ENCODE measurements at regions not wholly inside any gene's neighbourhood (a gene's known extent, or its start where the extent isn't known, plus 50 kb on each side); places are given as distances from the start of the nearest gene placed in this dataset.
A peak's percentile ranks its signal among the peaks of the same experiment; 100 is the strongest.
"Not testable (repeated sequence)": the region's sequence is repeated elsewhere in the genome, so short reads cannot be mapped to it uniquely, and the experiment has no call there.

DNA sequence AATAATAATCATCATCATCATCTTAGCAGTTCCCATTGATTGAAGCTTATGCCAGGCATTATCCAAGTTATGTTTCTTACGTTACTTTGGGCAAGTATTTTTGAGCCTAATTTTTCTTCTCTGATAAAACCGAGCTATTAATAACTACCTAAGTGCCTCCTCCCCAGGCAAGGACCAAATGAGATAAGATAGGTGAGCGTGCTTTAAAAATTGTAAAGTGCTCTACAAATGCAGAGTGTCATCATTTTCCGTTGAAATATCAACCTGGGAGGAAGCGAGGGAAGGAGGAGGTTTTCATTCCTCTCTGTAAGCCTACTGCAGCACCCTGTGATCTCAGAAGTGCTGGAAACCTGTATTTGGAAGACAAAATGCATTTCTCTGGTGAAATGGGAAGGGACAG, 96.7 kb upstream of the MITF start:
- Histone ChIP-seq H3K36me3 (no peaks in the 10 kb centered on the region), H3K4me1 (ENCODE audit: low read depth) (peaks cover 11% of the 10 kb centered on the region), H3K4me3 (no peak overlapping the region), H3K9me3 (ENCODE audit: low read depth) (no peaks in the 10 kb centered on the region), H3K27ac (peak overlapping the region; percentile 61), H3K27me3 (no peaks in the 10 kb centered on the region)
- DNase-seq (ENCODE audit: low read depth in 1 of 2, low spot score in 1 of 2) = peak in 1 of 2 donors; percentile 14
- TF ChIP-seq, protein P1, sequence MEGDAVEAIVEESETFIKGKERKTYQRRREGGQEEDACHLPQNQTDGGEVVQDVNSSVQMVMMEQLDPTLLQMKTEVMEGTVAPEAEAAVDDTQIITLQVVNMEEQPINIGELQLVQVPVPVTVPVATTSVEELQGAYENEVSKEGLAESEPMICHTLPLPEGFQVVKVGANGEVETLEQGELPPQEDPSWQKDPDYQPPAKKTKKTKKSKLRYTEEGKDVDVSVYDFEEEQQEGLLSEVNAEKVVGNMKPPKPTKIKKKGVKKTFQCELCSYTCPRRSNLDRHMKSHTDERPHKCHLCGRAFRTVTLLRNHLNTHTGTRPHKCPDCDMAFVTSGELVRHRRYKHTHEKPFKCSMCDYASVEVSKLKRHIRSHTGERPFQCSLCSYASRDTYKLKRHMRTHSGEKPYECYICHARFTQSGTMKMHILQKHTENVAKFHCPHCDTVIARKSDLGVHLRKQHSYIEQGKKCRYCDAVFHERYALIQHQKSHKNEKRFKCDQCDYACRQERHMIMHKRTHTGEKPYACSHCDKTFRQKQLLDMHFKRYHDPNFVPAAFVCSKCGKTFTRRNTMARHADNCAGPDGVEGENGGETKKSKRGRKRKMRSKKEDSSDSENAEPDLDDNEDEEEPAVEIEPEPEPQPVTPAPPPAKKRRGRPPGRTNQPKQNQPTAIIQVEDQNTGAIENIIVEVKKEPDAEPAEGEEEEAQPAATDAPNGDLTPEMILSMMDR (IDR thresholded peaks at IDR 0.05; ENCODE audit: low read depth, low read length) = no peak

DNA sequence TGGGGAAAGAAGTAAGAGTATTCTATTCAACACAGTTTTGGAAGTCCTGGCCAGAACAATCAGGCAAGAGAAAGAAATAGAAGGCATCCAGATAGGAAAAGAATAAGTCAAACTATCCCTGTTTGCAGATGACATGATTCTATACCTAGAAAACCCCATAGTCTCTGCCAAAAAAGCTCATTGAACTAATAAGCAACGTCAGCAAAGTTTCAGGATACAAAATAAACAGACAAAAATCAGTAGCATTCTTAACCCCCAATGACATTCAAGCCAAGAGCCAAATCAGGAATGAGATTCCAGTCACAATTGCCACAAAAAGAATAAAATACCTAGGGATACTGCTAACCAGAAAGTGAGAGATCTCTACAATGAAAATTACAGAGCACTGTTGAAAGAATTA, 99.4 kb upstream of the MITF start:
- no peak for DNase-seq (ENCODE audit: low read depth in 1 of 2, low spot score in 1 of 2)
- no peaks in the 10 kb centered on the region for H3K27me3 ChIP-seq
- TF ChIP-seq, protein P1 (IDR thresholded peaks at IDR 0.05; ENCODE audit: low read depth, low read length) = no peak
- no peak overlapping the region for H3K27ac ChIP-seq
- H3K4me1 ChIP-seq (ENCODE audit: low read depth) = peaks cover 11% of the 10 kb centered on the region
- H3K9me3 ChIP-seq (ENCODE audit: low read depth) = no peaks in the 10 kb centered on the region
- H3K36me3 ChIP-seq = no peaks in the 10 kb centered on the region
- H3K4me3 ChIP-seq = no peak overlapping the region

DNA sequence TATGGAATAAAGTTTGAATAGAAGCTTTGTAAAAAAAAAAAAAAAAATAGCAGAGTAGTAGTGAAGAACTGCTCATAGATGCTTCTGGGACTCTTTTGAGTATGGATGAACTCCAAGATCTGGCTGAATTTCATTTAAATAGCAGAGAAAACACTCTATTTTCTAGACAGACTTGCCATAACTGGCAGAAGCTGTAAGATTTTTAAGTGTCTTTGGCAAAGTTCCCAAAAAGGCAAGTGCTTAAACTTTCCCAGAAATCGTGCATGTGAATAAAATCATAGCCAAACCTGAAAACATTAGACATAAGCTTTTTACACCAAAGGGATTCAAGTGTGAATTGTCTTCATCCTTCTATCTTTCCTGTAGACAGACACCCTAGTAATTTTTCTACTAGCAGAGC, 110.3 kb upstream of the MITF start:
- no peaks in the 10 kb centered on the region for H3K4me1 ChIP-seq (ENCODE audit: low read depth)
- DNase-seq (ENCODE audit: low read depth in 1 of 2, low spot score in 1 of 2) = peak; percentile 5 to 12
- H3K27me3 ChIP-seq = no peaks in the 10 kb centered on the region

DNA sequence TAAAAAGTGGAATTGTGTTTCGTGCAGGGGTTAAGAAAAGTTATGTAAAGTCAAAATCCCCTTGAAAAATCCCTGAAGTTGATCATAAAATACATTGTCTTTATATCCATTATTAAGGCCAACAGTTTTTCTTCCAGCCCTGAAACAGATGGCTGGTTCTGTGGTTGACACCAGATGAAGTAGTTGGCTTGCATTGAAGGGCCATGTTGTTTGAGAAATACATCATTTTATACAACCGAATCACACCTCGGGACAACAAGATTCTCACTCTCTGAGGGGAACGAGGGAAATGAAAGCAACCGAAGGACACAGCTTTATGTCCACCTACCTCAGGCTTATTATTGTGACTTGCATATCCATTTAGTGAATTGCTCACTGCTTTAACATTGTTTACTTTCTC, 126.0 kb upstream of the MITF start:
- H3K36me3 ChIP-seq = no peaks in the 10 kb centered on the region
- no peak overlapping the region for H3K4me3 ChIP-seq
- H3K4me1 ChIP-seq (ENCODE audit: low read depth) = no peaks in the 10 kb centered on the region
- H3K27me3 ChIP-seq = no peaks in the 10 kb centered on the region
- no peaks in the 10 kb centered on the region for H3K9me3 ChIP-seq (ENCODE audit: low read depth)
- no peak for DNase-seq (ENCODE audit: low read depth in 1 of 2, low spot score in 1 of 2)
- no peak overlapping the region for H3K27ac ChIP-seq
- TF ChIP-seq, protein P1 (IDR thresholded peaks at IDR 0.05; ENCODE audit: low read depth, low read length) = no peak

More for the DNA sequence above, 110.3 kb upstream of the MITF start:
- no peak overlapping the region for H3K4me3 ChIP-seq
- H3K9me3 ChIP-seq (ENCODE audit: low read depth) = no peaks in the 10 kb centered on the region
- H3K36me3 ChIP-seq = no peaks in the 10 kb centered on the region
- H3K27ac ChIP-seq = no peak overlapping the region
- TF ChIP-seq, protein P1 (IDR thresholded peaks at IDR 0.05; ENCODE audit: low read depth, low read length) = no peak

DNA sequence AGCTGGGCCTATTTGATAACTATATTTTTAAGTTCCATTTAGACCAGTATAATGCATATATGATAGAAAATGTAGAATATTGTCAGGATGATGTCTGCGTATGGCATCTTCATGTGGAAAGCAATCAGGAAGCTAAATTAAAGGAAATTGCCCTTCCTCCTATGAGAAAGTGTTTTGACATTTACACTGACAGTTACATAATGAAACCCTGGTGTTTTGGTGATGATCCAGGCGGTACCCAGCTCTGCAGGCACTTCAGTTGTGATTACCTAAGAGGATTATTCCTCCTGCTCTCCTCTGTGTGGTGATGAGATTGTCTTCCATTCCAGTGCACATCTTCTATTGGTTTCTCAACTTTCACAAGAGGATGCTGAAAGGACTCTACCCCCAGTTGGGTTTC, 126.5 kb upstream of the MITF start:
- Histone ChIP-seq H3K4me3 (no peak overlapping the region), H3K36me3 (no peaks in the 10 kb centered on the region), H3K4me1 (ENCODE audit: low read depth) (no peaks in the 10 kb centered on the region), H3K27me3 (no peaks in the 10 kb centered on the region), H3K9me3 (ENCODE audit: low read depth) (no peaks in the 10 kb centered on the region), H3K27ac (no peak overlapping the region)
- DNase-seq (ENCODE audit: low read depth in 1 of 2, low spot score in 1 of 2) = no peak
- TF ChIP-seq, protein P1 (IDR thresholded peaks at IDR 0.05; ENCODE audit: low read depth, low read length) = no peak

DNA sequence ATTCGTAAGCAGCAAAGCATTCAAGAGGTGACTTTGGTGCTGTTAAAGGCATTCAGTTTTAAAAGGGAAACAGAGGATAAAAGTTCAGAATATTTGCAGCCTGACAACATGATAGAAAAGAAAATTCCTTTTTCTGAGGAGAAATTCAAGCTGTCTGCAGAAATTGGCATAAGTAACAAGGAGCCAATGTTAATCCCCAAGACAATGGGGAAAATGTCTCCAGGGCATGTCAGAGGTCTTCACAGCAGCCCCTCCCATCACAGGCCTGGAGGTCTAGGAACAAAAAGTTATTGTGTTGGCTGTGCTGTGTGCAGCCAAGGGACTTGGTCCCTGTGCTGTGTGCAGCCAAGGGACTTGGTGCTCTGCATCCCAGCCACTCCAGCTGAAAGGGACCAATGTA, 129.7 kb upstream of the MITF start:
- not testable (repeated sequence) for DNase-seq (ENCODE audit: low read depth in 1 of 2, low spot score in 1 of 2)

More for the DNA sequence above, 129.7 kb upstream of the MITF start:
- H3K4me1 ChIP-seq (ENCODE audit: low read depth); H3K27ac ChIP-seq; H3K36me3 ChIP-seq; H3K9me3 ChIP-seq (ENCODE audit: low read depth); H3K4me3 ChIP-seq; H3K27me3 ChIP-seq: not testable (repeated sequence)

Data from cardiac muscle cell (in vitro differentiated cells and primary cell).